ENCODE measurements at regions not wholly inside any gene's neighbourhood (a gene's known extent, or its start where the extent isn't known, plus 50 kb on each side); places are given as distances from the start of the nearest gene placed in this dataset.
"Not testable (repeated sequence)": the region's sequence is repeated elsewhere in the genome, so short reads cannot be mapped to it uniquely, and the experiment has no call there.

DNA sequence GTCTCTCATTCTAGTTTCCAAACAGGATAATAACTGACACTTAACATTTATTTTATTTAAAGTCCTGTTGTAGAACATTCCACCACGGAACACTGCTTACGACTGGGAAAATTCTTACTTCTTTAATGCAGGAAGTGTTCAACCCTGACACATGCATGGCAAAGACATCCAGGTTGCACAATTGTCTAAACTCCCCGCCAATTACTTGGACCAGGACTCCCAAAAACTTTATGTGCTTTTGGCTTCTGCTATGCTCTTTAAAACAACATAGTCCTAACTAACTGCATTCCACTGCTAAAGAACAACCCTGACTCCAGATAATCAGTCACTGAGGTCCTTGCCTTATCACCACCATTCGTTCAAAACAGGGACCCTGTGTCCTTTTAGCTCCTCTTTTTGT lies 995.8 kb downstream of the LTN1 start:
- TF ChIP-seq ZFX (CRISPR knock-in tag; IDR thresholded peaks at IDR 0.05); RBM39 (optimal IDR thresholded peaks at IDR 0.05; ENCODE audit: low read depth, low read length); KAT2B (IDR thresholded peaks at IDR 0.05; ENCODE audit: low read depth, low read length); TAF9B (IDR thresholded peaks at IDR 0.05; ENCODE audit: partially characterized antibody); PML (IDR thresholded peaks at IDR 0.05; ENCODE audit: low read length); KLF1 (tag; IDR thresholded peaks at IDR 0.05); ZNF143 (CRISPR knock-in tag; IDR thresholded peaks at IDR 0.05): not testable (repeated sequence)
- TF ChIP-seq, protein P1, sequence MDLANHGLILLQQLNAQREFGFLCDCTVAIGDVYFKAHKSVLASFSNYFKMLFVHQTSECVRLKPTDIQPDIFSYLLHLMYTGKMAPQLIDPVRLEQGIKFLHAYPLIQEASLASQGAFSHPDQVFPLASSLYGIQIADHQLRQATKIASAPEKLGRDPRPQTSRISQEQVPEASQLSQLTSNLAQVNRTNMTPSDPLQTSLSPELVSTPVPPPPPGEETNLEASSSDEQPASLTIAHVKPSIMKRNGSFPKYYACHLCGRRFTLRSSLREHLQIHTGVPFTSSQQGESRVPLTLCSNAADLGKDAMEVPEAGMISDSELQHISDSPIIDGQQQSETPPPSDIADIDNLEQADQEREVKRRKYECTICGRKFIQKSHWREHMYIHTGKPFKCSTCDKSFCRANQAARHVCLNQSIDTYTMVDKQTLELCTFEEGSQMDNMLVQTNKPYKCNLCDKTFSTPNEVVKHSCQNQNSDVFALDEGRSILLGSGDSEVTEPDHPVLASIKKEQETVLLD (IDR thresholded peaks at IDR 0.05): not testable (repeated sequence)
